ENCODE measurements at regions not wholly inside any gene's neighbourhood (a gene's known extent, or its start where the extent isn't known, plus 50 kb on each side); places are given as distances from the start of the nearest gene placed in this dataset.

DNA sequence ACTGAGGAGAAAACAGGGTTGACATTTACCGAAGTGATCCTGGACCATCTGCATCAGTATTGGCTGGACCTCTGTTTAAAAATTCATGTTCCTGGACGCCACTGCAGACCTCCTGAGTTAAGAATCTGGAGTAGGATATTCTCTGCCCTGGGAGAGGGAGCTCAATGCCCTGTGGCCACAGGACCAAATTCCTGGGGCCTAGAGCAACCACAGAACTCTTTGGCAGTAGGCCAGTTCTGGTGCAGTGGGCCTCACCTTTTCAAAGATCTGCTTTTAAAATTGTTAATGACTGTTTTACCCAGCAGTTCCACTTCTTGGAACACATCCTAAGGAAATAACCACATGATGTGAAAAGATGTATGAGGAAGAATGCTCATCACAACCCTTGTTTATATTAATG is 133.3 kb upstream of the ADPGK start:
- TF ChIP-seq CTCF (IDR thresholded peaks at IDR 0.05) = no peak
- no peak for TF ChIP-seq POLR2A (IDR thresholded peaks at IDR 0.05)

Measured in body of pancreas (tissue), 4 donors.